Mesendoderm (in vitro differentiated cells): ENCODE measurements at regions not wholly inside any gene's neighbourhood (a gene's known extent, or its start where the extent isn't known, plus 50 kb on each side); places are given as distances from the start of the nearest gene placed in this dataset.
A peak's percentile ranks its signal among the peaks of the same experiment; 100 is the strongest.

Source experiments
- DNase-seq: peaks from one replicate; pipeline ENCODE4 v3.0.0; 2013
- H2AK5ac ChIP-seq: 2 replicates; pipeline ENCODE4 v1.6.1; 2013; ENCODE audit warnings: low read length, inconsistent platforms
- H2BK120ac ChIP-seq: 2 replicates; pipeline ENCODE4 v1.6.1; 2013; ENCODE audit warnings: low read depth, mild to moderate bottlenecking, low read length, moderate library complexity, mixed read lengths
- H2BK15ac ChIP-seq: replicated peaks from 2 replicates; pipeline ENCODE4 v1.6.1; 2013; ENCODE audit warnings: low read depth, mild to moderate bottlenecking, moderate library complexity
- H2BK5ac ChIP-seq: 2 replicates; pipeline ENCODE4 v1.6.1; 2013; ENCODE audit warnings: low read length, inconsistent platforms
- H3K18ac ChIP-seq: 2 replicates; pipeline ENCODE4 v1.6.1; 2013; ENCODE audit warnings: mild to moderate bottlenecking, low read length, mixed read lengths
- H3K23ac ChIP-seq: one replicate; pipeline ENCODE4 v1.6.1; 2013; ENCODE audit warnings: low read length
- H3K27ac ChIP-seq: 2 replicates; pipeline ENCODE4 v1.5.1; 2013; ENCODE audit warnings: low read depth, mild to moderate bottlenecking, inconsistent platforms, low read length, moderate library complexity
- H3K27me3 ChIP-seq: 2 replicates; pipeline ENCODE4 v1.6.1; 2013; ENCODE audit warnings: low read length, control low read depth, mild to moderate bottlenecking, inconsistent platforms; ENCODE audit not compliant: insufficient read depth, poor library complexity
- H3K36me3 ChIP-seq: 2 replicates; pipeline ENCODE4 v1.6.1; 2013; ENCODE audit warnings: low read length, inconsistent platforms; ENCODE audit not compliant: control insufficient read depth, insufficient read depth
- H3K4ac ChIP-seq: one replicate; pipeline ENCODE4 v1.6.1; 2013; ENCODE audit warnings: low read depth, mild to moderate bottlenecking, low read length, moderate library complexity
- H3K4me1 ChIP-seq: 2 replicates; pipeline ENCODE4 v1.6.1; 2013; ENCODE audit warnings: low read depth, low read length, inconsistent platforms; ENCODE audit not compliant: control insufficient read depth
- H3K4me2 ChIP-seq: 2 replicates; pipeline ENCODE4 v1.6.1; 2013; ENCODE audit warnings: low read length
- H3K4me3 ChIP-seq: 2 replicates; pipeline ENCODE4 v1.5.1; 2013; ENCODE audit warnings: mild to moderate bottlenecking, low read length
- H3K56ac ChIP-seq: one replicate; pipeline ENCODE4 v1.6.1; 2013; ENCODE audit warnings: low read length
- H3K79me1 ChIP-seq: 2 replicates; pipeline ENCODE4 v1.6.1; 2013; ENCODE audit warnings: low read length, inconsistent platforms
- H3K79me2 ChIP-seq: 2 replicates; pipeline ENCODE4 v1.6.1; 2013; ENCODE audit warnings: mild to moderate bottlenecking, low read length; ENCODE audit not compliant: control insufficient read depth, insufficient read depth
- H3K9ac ChIP-seq: 2 replicates; pipeline ENCODE4 v1.6.1; 2013; ENCODE audit warnings: low read length, inconsistent platforms
- H4K5ac ChIP-seq: one replicate; pipeline ENCODE4 v1.6.1; 2013; ENCODE audit warnings: low read length
- H4K8ac ChIP-seq: one replicate; pipeline ENCODE4 v1.6.1; 2013; ENCODE audit warnings: low read depth, mild to moderate bottlenecking, control low read depth, low read length, moderate library complexity
- WGBS: extraction: QIAGEN DNeasy Blood & Tissue Kit; methylation state at CpG from one replicate; pipeline ENCODE4 v1.1.7; 2013; ENCODE audit warnings: low lambda C conversion rate, missing lambda C conversion rate; ENCODE audit not compliant: insufficient coverage; ENCODE audit errors: extremely low coverage; 5-methylcytosine and 5-hydroxymethylcytosine counted together

DNA sequence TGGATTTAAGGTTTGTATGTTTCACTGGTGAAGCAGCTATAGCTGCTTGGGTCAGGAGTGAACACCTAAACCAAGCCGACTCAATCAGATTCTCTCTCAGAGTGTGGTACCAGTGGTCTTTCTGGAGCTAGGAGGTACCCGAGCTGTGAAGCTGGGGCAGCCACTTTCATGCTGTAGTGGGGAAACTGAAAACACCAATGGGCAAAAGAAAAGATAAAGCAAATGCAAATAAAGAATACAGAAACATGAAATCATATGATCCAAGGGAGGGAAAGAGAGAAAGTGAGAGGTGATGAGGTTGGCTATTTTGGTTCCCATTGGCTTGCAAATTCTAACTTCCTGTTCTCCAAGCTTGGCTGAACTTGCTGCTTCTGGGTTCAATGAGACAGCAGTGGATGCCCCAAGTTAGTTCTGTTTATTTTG, 212.3 kb upstream of the CFAP20DC start:
- no peaks in the 10 kb centered on the region for H3K79me1 ChIP-seq
- H3K23ac ChIP-seq, result no peak overlapping the region
- H3K56ac ChIP-seq, result no peak overlapping the region
- H3K18ac ChIP-seq, result no peak overlapping the region
- no peak overlapping the region for H2BK15ac ChIP-seq
- H2AK5ac ChIP-seq, result no peak overlapping the region
- H3K27ac ChIP-seq, result no peak overlapping the region
- no peak for DNase-seq
- H3K36me3 ChIP-seq, result no peaks in the 10 kb centered on the region
- H3K27me3 ChIP-seq, result no peaks in the 10 kb centered on the region
- H3K79me2 ChIP-seq, result no peaks in the 10 kb centered on the region
- no peaks in the 10 kb centered on the region for H3K4me1 ChIP-seq
- H3K9ac ChIP-seq, result no peak overlapping the region
- no peak overlapping the region for H2BK120ac ChIP-seq
- no peak overlapping the region for H3K4ac ChIP-seq
- no peak overlapping the region for H4K5ac ChIP-seq
- no peak overlapping the region for H4K8ac ChIP-seq
- H2BK5ac ChIP-seq, result no peak overlapping the region
- H3K4me2 ChIP-seq, result no peak overlapping the region
- no peak overlapping the region for H3K4me3 ChIP-seq
- WGBS, result no CpG with 5 or more reads among the region's 2 CpGs

DNA sequence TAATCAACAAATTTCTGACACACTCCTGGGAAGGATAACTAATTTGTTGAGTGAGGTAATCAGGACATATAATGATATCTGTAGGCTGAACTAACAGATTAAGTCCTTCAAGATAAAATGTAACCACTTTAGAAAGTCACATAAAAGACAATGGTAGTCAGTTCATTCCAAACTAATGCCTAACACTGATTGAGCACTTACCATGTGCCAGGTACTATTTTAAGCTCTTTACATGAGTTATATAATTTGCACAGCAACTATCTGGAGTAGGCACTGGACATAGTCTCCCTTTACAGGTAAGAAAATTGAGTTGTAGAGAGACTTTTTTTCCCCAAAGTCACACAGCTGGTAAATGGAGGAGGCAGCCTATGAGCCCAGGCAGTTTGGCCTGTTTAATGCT, 211.2 kb upstream of the CFAP20DC start:
- Histone ChIP-seq H3K36me3 (no peaks in the 10 kb centered on the region), H3K27ac (no peak overlapping the region), H4K5ac (no peak overlapping the region), H3K4me1 (no peaks in the 10 kb centered on the region), H2BK120ac (no peak overlapping the region), H3K79me1 (no peaks in the 10 kb centered on the region), H3K9ac (no peak overlapping the region), H4K8ac (no peak overlapping the region), H3K27me3 (no peaks in the 10 kb centered on the region), H3K4ac (no peak overlapping the region), H2BK5ac (no peak overlapping the region), H2BK15ac (no peak overlapping the region), H3K56ac (no peak overlapping the region), H3K79me2 (no peaks in the 10 kb centered on the region), H3K4me3 (no peak overlapping the region), H2AK5ac (no peak overlapping the region), H3K4me2 (no peak overlapping the region), H3K23ac (no peak overlapping the region), H3K18ac (no peak overlapping the region)
- DNase-seq, result peak; percentile 37

GRCh38 chr3:59258550-59259260, 208.9 kb upstream of the CFAP20DC start:
- Histone ChIP-seq H2BK15ac (no peak overlapping the region), H2AK5ac (no peak overlapping the region), H3K4me3 (no peak overlapping the region), H3K4me1 (no peaks in the 10 kb centered on the region), H2BK120ac (no peak overlapping the region), H3K4ac (no peak overlapping the region), H3K23ac (no peak overlapping the region), H3K27me3 (no peaks in the 10 kb centered on the region), H3K4me2 (no peak overlapping the region), H3K18ac (no peak overlapping the region), H3K56ac (no peak overlapping the region), H3K36me3 (no peaks in the 10 kb centered on the region), H4K5ac (no peak overlapping the region), H4K8ac (no peak overlapping the region), H3K79me1 (no peaks in the 10 kb centered on the region), H2BK5ac (no peak overlapping the region), H3K27ac (no peak overlapping the region), H3K79me2 (no peaks in the 10 kb centered on the region), H3K9ac (no peak overlapping the region)
- DNase-seq, result peak; percentile 23
- WGBS, result no CpG with 5 or more reads among the region's 8 CpGs

DNA sequence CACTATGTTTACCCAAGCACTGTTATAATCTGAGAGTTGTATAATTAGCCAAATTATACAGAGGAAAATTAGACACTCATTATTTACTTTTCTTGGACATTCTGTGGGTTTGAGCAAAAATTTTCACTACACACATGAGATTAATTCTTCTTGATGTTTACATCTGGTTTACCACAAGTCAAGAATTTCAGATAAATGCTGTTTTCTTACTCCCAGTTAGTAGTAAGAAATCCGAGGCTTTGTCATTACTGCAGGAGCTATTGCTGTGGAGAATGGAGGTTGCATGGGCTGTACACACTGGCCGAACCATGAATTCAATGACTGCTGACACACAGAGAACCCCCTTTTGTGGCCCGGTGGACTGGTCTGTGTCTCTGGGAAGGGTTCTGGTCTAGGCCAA, 207.7 kb upstream of the CFAP20DC start:
- Histone ChIP-seq H3K36me3 (no peaks in the 10 kb centered on the region), H3K4me3 (no peak overlapping the region), H2BK5ac (no peak overlapping the region), H4K5ac (no peak overlapping the region), H3K9ac (no peak overlapping the region), H3K23ac (no peak overlapping the region), H3K27me3 (no peaks in the 10 kb centered on the region), H2BK15ac (no peak overlapping the region), H4K8ac (no peak overlapping the region), H3K56ac (no peak overlapping the region), H3K79me1 (no peaks in the 10 kb centered on the region), H3K18ac (no peak overlapping the region), H2BK120ac (no peak overlapping the region), H3K27ac (no peak overlapping the region), H3K79me2 (no peaks in the 10 kb centered on the region), H2AK5ac (no peak overlapping the region), H3K4me2 (no peak overlapping the region), H3K4ac (no peak overlapping the region), H3K4me1 (no peaks in the 10 kb centered on the region)
- DNase-seq, result no peak
- WGBS, result no CpG with 5 or more reads among the region's 3 CpGs

DNA sequence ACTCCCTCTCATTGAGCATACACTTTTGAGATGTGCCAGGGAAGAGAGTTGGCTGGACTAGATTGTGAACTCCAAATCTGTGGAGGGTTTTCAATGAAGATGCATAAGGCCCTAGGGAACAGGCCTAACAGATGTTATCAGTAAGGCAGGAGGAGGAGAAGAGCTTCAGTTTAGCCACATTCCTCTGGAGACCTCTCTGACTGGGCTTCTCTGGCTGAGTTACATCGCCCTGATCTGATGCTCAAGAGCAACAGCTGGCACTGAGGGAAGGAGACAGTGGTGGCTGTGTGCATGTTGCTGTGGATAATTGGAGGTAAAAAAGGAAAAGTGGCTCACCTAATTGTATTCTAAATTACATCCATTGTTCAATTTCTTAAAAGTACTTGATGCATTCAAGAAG, 206.4 kb upstream of the CFAP20DC start:
- H3K23ac ChIP-seq, result no peak overlapping the region
- H3K79me2 ChIP-seq, result no peaks in the 10 kb centered on the region
- no peak overlapping the region for H3K27ac ChIP-seq
- H3K9ac ChIP-seq, result no peak overlapping the region
- no peaks in the 10 kb centered on the region for H3K79me1 ChIP-seq
- H2BK5ac ChIP-seq, result no peak overlapping the region
- no peak overlapping the region for H3K18ac ChIP-seq
- no peak overlapping the region for H3K4ac ChIP-seq
- no peak overlapping the region for H3K4me3 ChIP-seq
- H4K8ac ChIP-seq, result no peak overlapping the region
- no peak overlapping the region for H3K56ac ChIP-seq
- WGBS, result no CpG with 5 or more reads among the region's 1 CpG
- no peak overlapping the region for H3K4me2 ChIP-seq
- H4K5ac ChIP-seq, result no peak overlapping the region
- no peak overlapping the region for H2BK15ac ChIP-seq
- H3K27me3 ChIP-seq, result no peaks in the 10 kb centered on the region
- H3K4me1 ChIP-seq, result no peaks in the 10 kb centered on the region
- no peak overlapping the region for H2BK120ac ChIP-seq
- H2AK5ac ChIP-seq, result no peak overlapping the region
- no peaks in the 10 kb centered on the region for H3K36me3 ChIP-seq
- DNase-seq, result peak; percentile 47

DNA sequence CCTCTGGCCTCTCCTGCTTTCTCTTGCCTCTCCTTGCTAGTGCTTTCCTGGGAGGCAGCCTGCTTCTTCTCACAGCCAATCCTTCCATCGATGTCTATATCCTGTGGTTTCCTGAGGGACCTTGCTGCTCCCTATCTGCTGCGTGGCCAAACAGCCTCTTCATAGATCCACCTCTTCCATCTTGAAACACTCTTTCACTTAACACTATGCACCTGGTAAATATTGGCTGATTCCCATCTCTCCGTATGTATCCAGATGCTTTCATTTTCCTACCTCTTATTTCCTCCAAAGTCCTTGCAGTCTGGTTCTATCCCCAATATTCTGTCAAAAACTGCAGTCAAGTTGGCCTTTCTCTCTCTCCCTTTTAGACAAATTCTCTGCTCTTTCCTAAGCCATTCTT, 205.2 kb upstream of the CFAP20DC start:
- Histone ChIP-seq H2BK15ac (no peak overlapping the region), H3K27ac (no peak overlapping the region), H3K27me3 (no peaks in the 10 kb centered on the region), H4K5ac (no peak overlapping the region), H3K4me2 (no peak overlapping the region), H3K18ac (no peak overlapping the region), H3K56ac (no peak overlapping the region), H2AK5ac (no peak overlapping the region), H2BK120ac (no peak overlapping the region), H4K8ac (no peak overlapping the region), H3K4ac (no peak overlapping the region), H3K36me3 (no peaks in the 10 kb centered on the region), H2BK5ac (no peak overlapping the region), H3K79me1 (no peaks in the 10 kb centered on the region), H3K4me1 (no peaks in the 10 kb centered on the region), H3K4me3 (no peak overlapping the region), H3K79me2 (no peaks in the 10 kb centered on the region), H3K23ac (no peak overlapping the region), H3K9ac (no peak overlapping the region)
- WGBS, result no CpG with 5 or more reads among the region's 3 CpGs
- no peak for DNase-seq
